Neural crest cell (in vitro differentiated cells): ENCODE measurements at regions not wholly inside any gene's neighbourhood (a gene's known extent, or its start where the extent isn't known, plus 50 kb on each side); places are given as distances from the start of the nearest gene placed in this dataset.
"Not testable (repeated sequence)": the region's sequence is repeated elsewhere in the genome, so short reads cannot be mapped to it uniquely, and the experiment has no call there.

Experiments used
- DNase-seq: peaks from one replicate; pipeline ENCODE4 v3.0.0; 2021; ENCODE audit warnings: low read depth, mixed read lengths, low spot score
- H3K27ac Mint-ChIP-seq: one replicate; pipeline ENCODE4 v1.8.0; 2021; ENCODE audit warnings: mild to moderate bottlenecking, mixed read lengths; ENCODE audit not compliant: unreplicated experiment
- H3K27me3 Mint-ChIP-seq: 2 replicates; pipeline ENCODE4 v1.8.0; 2021; ENCODE audit warnings: low read depth, mild to moderate bottlenecking, mixed read lengths
- H3K36me3 Mint-ChIP-seq: 2 replicates; pipeline ENCODE4 v1.8.0; 2021; ENCODE audit warnings: low read depth, mild to moderate bottlenecking, mixed read lengths
- H3K4me1 Mint-ChIP-seq: 2 replicates; pipeline ENCODE4 v1.8.0; 2021; ENCODE audit warnings: mixed read lengths
- H3K4me3 Mint-ChIP-seq: one replicate; pipeline ENCODE4 v1.8.0; 2021; ENCODE audit warnings: mild to moderate bottlenecking, mixed read lengths
- H3K9me3 Mint-ChIP-seq: 2 replicates; pipeline ENCODE4 v1.8.0; 2021; ENCODE audit warnings: mixed read lengths
- TF ChIP-seq, protein P1 (sequence below): fragments of 200-600 bp; sonication (generic); conservative IDR thresholded peaks from 2 replicates; pipeline ENCODE4 v1.5.0; 2021; ENCODE audit warnings: antibody characterized with exemption, mild to moderate bottlenecking

- DNase-seq, result no peak
- H3K4me3 Mint-ChIP-seq, result no peak overlapping the region
- H3K27me3 Mint-ChIP-seq, result no peaks in the 10 kb centered on the region
- H3K4me1 Mint-ChIP-seq, result no peaks in the 10 kb centered on the region
- H3K36me3 Mint-ChIP-seq, result peaks cover 3% of the 10 kb centered on the region
- H3K27ac Mint-ChIP-seq, result no peak overlapping the region
- TF ChIP-seq, protein P1, sequence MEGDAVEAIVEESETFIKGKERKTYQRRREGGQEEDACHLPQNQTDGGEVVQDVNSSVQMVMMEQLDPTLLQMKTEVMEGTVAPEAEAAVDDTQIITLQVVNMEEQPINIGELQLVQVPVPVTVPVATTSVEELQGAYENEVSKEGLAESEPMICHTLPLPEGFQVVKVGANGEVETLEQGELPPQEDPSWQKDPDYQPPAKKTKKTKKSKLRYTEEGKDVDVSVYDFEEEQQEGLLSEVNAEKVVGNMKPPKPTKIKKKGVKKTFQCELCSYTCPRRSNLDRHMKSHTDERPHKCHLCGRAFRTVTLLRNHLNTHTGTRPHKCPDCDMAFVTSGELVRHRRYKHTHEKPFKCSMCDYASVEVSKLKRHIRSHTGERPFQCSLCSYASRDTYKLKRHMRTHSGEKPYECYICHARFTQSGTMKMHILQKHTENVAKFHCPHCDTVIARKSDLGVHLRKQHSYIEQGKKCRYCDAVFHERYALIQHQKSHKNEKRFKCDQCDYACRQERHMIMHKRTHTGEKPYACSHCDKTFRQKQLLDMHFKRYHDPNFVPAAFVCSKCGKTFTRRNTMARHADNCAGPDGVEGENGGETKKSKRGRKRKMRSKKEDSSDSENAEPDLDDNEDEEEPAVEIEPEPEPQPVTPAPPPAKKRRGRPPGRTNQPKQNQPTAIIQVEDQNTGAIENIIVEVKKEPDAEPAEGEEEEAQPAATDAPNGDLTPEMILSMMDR, result no peak
- peaks cover 2% of the 10 kb centered on the region for H3K9me3 Mint-ChIP-seq
Observed at GRCh38 chr2:63701406-63701805, 112.6 kb downstream of the MDH1 start.

DNA sequence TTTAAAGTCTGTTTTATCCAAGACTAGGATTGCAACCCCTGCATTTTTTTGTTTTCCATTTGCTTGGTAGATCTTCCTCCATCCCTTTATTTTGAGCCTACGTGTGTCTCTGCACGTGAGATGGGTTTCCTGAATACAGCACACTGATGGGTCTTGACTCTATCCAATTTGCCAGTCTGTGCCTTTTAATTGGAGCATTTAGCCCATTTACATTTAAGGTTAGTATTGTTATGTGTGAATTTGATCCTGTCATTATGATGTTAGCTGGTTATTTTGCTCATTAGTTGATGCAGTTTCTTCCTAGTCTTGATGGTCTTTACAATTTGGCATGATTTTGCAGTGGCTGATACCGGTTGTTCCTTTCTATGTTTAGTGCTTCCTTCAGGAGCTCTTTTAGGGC, 117.3 kb downstream of the MDH1 start:
- not testable (repeated sequence) for DNase-seq, H3K27ac Mint-ChIP-seq, H3K27me3 Mint-ChIP-seq, H3K9me3 Mint-ChIP-seq, H3K4me1 Mint-ChIP-seq, H3K4me3 Mint-ChIP-seq
- peaks cover 10% of the 10 kb centered on the region for H3K36me3 Mint-ChIP-seq

- H3K4me1 Mint-ChIP-seq, result no peaks in the 10 kb centered on the region
- H3K27ac Mint-ChIP-seq, result no peak overlapping the region
- no peaks in the 10 kb centered on the region for H3K9me3 Mint-ChIP-seq
- H3K36me3 Mint-ChIP-seq, result peaks cover 7% of the 10 kb centered on the region
- no peaks in the 10 kb centered on the region for H3K27me3 Mint-ChIP-seq
- DNase-seq, result no peak
- H3K4me3 Mint-ChIP-seq, result no peak overlapping the region
- TF ChIP-seq, protein P1, result no peak
Observed at GRCh38 chr2:63710732-63711131, 122.0 kb downstream of the MDH1 start.

DNA sequence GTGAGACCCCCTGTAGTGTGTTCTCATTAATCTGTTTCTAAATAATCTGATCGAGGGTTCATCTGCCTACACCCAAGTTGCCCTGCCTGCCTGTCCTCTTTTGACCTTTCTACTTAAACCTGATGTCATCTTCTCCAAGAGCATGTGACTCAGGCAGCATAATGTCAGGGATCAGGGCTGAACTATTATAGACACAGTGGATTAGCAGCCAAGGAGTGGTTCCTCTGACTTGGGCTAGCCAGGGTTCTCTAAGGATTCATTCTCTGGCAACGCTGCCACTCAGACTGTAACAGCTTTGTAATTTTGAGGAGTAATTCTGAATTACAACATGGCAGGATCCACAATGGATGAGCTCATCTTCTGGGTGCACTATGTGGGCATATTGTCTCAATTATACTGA, 124.0 kb downstream of the MDH1 start:
- H3K4me1 Mint-ChIP-seq, result no peaks in the 10 kb centered on the region
- TF ChIP-seq, protein P1, result no peak
- no peak for DNase-seq

GRCh38 chr2:63716146-63716545, 125.5 kb upstream of the UGP2 start:
- no peak for DNase-seq
- TF ChIP-seq, protein P1, result no peak
- H3K4me1 Mint-ChIP-seq, result peaks cover 5% of the 10 kb centered on the region
- H3K27me3 Mint-ChIP-seq, result no peaks in the 10 kb centered on the region
- peaks cover 1% of the 10 kb centered on the region for H3K36me3 Mint-ChIP-seq
- H3K9me3 Mint-ChIP-seq, result no peaks in the 10 kb centered on the region
- no peak overlapping the region for H3K4me3 Mint-ChIP-seq
- no peak overlapping the region for H3K27ac Mint-ChIP-seq

More for the DNA sequence above, 124.0 kb downstream of the MDH1 start:
- Mint-ChIP-seq H3K9me3 (no peaks in the 10 kb centered on the region), H3K27ac (no peak overlapping the region), H3K36me3 (no peaks in the 10 kb centered on the region), H3K27me3 (no peaks in the 10 kb centered on the region), H3K4me3 (no peak overlapping the region)

DNA sequence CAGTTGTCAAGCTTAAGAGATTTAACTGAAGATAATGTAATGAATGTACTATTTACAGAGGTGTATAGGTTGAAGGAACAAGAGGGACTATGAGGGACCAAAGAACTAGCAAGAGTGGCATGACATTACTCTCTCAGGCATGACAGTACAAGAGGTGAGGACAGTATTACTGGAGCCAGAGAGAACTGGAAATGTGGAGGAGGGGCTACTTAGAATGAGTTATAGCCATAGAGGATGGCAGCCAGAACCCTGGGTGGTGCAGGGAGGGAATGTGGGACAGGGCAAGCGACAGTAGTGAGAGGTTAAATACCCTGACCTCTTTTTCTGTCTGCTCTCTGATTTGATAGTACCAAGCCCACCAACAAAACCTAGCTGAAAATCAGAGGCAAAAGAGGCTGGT, 122.6 kb upstream of the UGP2 start:
- Mint-ChIP-seq H3K4me1 (peaks cover 5% of the 10 kb centered on the region), H3K4me3 (no peak overlapping the region), H3K27me3 (no peaks in the 10 kb centered on the region), H3K27ac (no peak overlapping the region), H3K36me3 (peaks cover 5% of the 10 kb centered on the region), H3K9me3 (no peaks in the 10 kb centered on the region)
- no peak for DNase-seq
- TF ChIP-seq, protein P1, result no peak
